ENCODE measurements at regions not wholly inside any gene's neighbourhood (a gene's known extent, or its start where the extent isn't known, plus 50 kb on each side); places are given as distances from the start of the nearest gene placed in this dataset.
A peak's percentile ranks its signal among the peaks of the same experiment; 100 is the strongest.

DNA sequence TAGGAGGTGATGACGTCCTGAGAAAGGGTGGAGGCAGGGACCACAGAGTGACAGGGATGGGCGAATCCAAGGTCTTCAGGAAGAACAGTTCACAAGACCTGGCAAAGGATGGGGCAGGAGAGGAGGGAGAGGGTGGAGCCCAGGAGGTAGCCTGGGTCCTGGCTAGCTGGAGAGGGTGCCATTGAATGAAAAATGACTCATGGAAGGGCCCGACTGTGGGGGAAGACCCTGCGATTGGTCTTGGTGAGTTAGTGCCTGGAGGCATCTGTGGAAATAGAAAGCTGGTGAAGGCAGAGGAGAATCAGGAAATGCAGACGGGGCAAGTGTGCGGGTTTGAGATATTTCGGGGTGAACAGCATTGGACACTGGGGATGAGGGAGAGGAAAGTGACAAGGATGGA lies 60.3 kb upstream of the SLC45A1 start:
- Histone ChIP-seq H3K27ac (peak overlapping the region in 1 of 4 donors; percentile 85), H3K4me3 (no peak overlapping the region), H3K36me3 (no peaks in the 10 kb centered on the region), H3K4me1 (peaks cover 0 to 34% (median 10%) of the 10 kb centered on the region in 3 donors), H3K9me3 (no peaks in the 10 kb centered on the region), H3K27me3 (no peaks in the 10 kb centered on the region)
- TF ChIP-seq EP300 (IDR thresholded peaks at IDR 0.05), result no peak
- TF ChIP-seq, protein P1, sequence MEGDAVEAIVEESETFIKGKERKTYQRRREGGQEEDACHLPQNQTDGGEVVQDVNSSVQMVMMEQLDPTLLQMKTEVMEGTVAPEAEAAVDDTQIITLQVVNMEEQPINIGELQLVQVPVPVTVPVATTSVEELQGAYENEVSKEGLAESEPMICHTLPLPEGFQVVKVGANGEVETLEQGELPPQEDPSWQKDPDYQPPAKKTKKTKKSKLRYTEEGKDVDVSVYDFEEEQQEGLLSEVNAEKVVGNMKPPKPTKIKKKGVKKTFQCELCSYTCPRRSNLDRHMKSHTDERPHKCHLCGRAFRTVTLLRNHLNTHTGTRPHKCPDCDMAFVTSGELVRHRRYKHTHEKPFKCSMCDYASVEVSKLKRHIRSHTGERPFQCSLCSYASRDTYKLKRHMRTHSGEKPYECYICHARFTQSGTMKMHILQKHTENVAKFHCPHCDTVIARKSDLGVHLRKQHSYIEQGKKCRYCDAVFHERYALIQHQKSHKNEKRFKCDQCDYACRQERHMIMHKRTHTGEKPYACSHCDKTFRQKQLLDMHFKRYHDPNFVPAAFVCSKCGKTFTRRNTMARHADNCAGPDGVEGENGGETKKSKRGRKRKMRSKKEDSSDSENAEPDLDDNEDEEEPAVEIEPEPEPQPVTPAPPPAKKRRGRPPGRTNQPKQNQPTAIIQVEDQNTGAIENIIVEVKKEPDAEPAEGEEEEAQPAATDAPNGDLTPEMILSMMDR (IDR thresholded peaks at IDR 0.05), result no peak
- no peak for TF ChIP-seq POLR2A (IDR thresholded peaks at IDR 0.05)
- TF ChIP-seq POLR2AphosphoS5 (IDR thresholded peaks at IDR 0.05), result no peak
- ATAC-seq, result no peak
- 87 to 91% methylated on average over 6 to 7 of the region's 7 CpGs for WGBS, 2 donors (ENCODE audit: low coverage in 1 of 2)

DNA sequence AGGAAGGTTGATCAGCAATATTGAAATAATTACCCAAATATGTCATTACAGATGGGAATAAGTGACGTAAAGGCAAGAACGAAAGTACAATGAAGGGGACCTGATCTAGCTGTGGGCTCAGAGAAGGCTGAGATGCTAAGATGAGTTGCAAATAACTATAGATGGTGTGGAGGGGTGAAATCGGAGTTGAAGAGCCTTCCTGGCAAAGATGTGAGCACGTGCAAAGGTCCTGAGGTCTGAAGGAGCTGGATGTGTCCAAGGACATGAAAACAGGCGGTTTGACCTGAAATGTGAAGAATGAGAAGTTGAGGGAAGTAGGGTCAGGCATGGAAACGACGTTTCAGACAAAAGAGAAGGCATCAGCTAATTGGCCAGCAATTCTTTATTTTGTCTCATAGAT lies 61.6 kb upstream of the SLC45A1 start:
- Histone ChIP-seq H3K4me3 (no peak overlapping the region), H3K27me3 (no peaks in the 10 kb centered on the region), H3K36me3 (no peaks in the 10 kb centered on the region), H3K4me1 (peaks cover 0 to 45% (median 10%) of the 10 kb centered on the region in 3 donors), H3K9me3 (no peaks in the 10 kb centered on the region), H3K27ac (no peak overlapping the region)
- no peak for ATAC-seq
- no peak for TF ChIP-seq POLR2AphosphoS5 (IDR thresholded peaks at IDR 0.05)
- TF ChIP-seq EP300 (IDR thresholded peaks at IDR 0.05), result no peak
- TF ChIP-seq, protein P1 (IDR thresholded peaks at IDR 0.05), result no peak
- no peak for TF ChIP-seq POLR2A (IDR thresholded peaks at IDR 0.05)
- 89 to 93% methylated on average over 5 to 7 of the region's 7 CpGs for WGBS, 2 donors (ENCODE audit: low coverage in 1 of 2)

DNA sequence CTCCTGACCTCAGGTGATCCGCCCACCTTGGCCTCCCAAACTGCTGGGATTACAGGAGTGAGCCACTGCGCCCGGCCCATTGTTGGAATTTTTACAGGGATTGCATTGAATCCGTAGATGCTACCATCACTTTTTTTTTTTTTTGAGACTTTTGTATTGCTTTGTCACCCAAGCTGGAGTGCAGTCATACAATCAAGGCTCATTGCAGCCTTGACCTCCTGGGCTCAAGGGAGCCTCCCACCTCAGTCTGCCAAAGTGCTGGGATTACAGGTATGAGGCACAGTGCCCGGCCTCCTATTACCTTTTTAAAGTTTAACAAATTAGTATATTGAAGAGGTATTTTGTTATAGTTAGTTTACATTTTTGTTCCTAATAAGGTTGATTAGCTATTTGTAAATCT lies 62.2 kb upstream of the SLC45A1 start:
- no peak for ATAC-seq
- Histone ChIP-seq H3K4me1 (peaks cover 0 to 48% (median 10%) of the 10 kb centered on the region in 3 donors), H3K27ac (no peak overlapping the region), H3K27me3 (no peaks in the 10 kb centered on the region), H3K4me3 (no peak overlapping the region), H3K36me3 (no peaks in the 10 kb centered on the region), H3K9me3 (no peaks in the 10 kb centered on the region)
- TF ChIP-seq POLR2A (IDR thresholded peaks at IDR 0.05), result no peak
- TF ChIP-seq, protein P1 (IDR thresholded peaks at IDR 0.05), result no peak
- TF ChIP-seq POLR2AphosphoS5 (IDR thresholded peaks at IDR 0.05), result no peak
- no peak for TF ChIP-seq EP300 (IDR thresholded peaks at IDR 0.05)
- 100% methylated on average over 1 of the region's 5 CpGs; no CpG with 5 or more reads in 1 of the 2 donors for WGBS, 2 donors (ENCODE audit: low coverage in 1 of 2)

DNA sequence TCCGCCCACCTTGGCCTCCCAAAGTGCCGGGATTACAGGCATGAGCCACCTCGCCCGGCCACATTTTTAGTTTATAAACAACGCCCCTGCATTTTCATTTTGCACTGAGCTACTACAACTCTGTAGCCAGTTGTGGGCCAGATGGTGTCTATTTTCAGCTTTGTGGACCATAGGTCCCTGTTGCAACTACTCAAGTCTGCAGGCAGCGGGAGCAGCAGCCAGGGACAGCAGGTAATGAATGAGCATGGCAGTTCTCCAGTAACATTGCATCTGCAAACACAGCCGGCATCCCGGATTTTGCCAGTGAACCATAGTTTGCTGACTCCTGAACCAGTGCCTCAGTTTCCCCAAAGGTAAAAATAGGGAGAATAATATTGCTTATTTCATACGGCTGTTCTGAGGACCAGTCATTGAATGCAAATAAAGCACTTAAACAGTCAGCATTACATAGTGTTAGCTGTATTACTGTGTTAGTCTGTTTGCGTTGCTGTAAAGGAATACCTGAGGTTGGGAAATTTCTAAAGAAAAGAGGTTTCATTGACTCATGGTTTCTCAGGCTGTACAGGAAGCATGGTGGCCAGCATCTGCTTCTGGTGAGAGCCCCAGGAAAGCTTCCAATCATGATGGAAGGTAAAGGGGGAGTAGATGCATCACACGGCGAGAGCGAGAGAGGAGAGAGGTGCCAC lies 65.5 kb upstream of the SLC45A1 start:
- WGBS, 2 donors (ENCODE audit: low coverage in 1 of 2), result 79 to 86% methylated on average over 8 to 11 of the region's 13 CpGs
- Histone ChIP-seq H3K4me3 (no peak overlapping the region), H3K27ac (peak overlapping the region in 1 of 4 donors; percentile 53), H3K4me1 (peaks cover 0 to 16% (median 0%) of the 10 kb centered on the region in 3 donors), H3K36me3 (no peaks in the 10 kb centered on the region), H3K9me3 (no peaks in the 10 kb centered on the region), H3K27me3 (no peaks in the 10 kb centered on the region)
- no peak for ATAC-seq
- no peak for TF ChIP-seq EP300 (IDR thresholded peaks at IDR 0.05)
- peak; percentile 63 for TF ChIP-seq POLR2AphosphoS5 (IDR thresholded peaks at IDR 0.05)

DNA sequence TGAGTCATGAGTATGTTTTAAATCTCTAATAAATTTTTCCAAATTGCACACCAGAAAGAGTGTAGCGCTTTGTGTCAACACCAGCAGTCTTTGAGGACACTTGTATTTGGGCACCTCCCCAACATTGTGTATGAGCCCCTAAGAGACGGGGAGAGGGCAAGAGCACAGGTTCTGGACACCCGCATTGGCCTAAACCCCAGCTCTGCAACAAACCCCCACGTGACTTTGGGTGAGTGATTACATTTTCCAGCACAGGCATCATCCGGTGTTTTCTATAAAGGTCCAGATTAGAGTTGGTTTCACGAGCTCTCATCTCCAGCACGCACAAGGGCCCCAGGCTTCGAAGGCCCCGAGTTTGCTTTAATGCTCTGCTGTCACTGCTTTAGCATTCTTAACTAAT lies 66.3 kb upstream of the SLC45A1 start:
- whole genome bisulfite sequencing, 2 donors (ENCODE audit: low coverage in 1 of 2), result 75% methylated on average over 9 of the region's 9 CpGs; no CpG with 5 or more reads in 1 of the 2 donors
- H3K36me3 ChIP-seq, result no peaks in the 10 kb centered on the region
- H3K9me3 ChIP-seq, result no peaks in the 10 kb centered on the region
- H3K27ac ChIP-seq, result peak overlapping the region in 1 of 4 donors; percentile 53
- ATAC-seq, result peak; percentile 31
- TF ChIP-seq EP300 (IDR thresholded peaks at IDR 0.05) (no peak), POLR2A (IDR thresholded peaks at IDR 0.05) (no peak), POLR2AphosphoS5 (IDR thresholded peaks at IDR 0.05) (peak; percentile 67)
- TF ChIP-seq, protein P1 (IDR thresholded peaks at IDR 0.05), result no peak
- H3K4me1 ChIP-seq, result peaks cover 0 to 16% (median 0%) of the 10 kb centered on the region in 3 donors
- no peaks in the 10 kb centered on the region for H3K27me3 ChIP-seq
- no peak overlapping the region for H3K4me3 ChIP-seq
